Spleen (tissue), 11 donors: ENCODE measurements at regions not wholly inside any gene's neighbourhood (a gene's known extent, or its start where the extent isn't known, plus 50 kb on each side); places are given as distances from the start of the nearest gene placed in this dataset.

Experiments
- DNase-seq: peaks from one replicate; pipeline ENCODE4 v3.0.0-alpha.2; 2020
- H3K27ac ChIP-seq, 8 donors: fragments of 200-600 bp; sonication (generic) in 7 of 8; 1 replicate in 4 of 8; 2 replicates in 4 of 8; pipeline versions ENCODE4 v1.5.0 to v1.8.0; 2016 to 2021; ENCODE audit warnings: inconsistent platforms in 4 of 8, mild to moderate bottlenecking in 4 of 8, moderate library complexity in 1 of 8
- H3K27me3 ChIP-seq, 7 donors: fragments of 200-600 bp; sonication (generic) in 6 of 7; replicated peaks in 1 of 7; 1 replicate in 4 of 7; 2 replicates in 3 of 7; pipeline versions ENCODE4 v1.5.0 to v1.8.0; 2016 to 2021; ENCODE audit warnings: inconsistent platforms in 3 of 7, mild to moderate bottlenecking in 1 of 7
- H3K36me3 ChIP-seq, 6 donors: fragments of 200-600 bp; sonication (generic) in 5 of 6; 1 replicate in 4 of 6; 2 replicates in 2 of 6; pipeline versions ENCODE4 v1.5.0 to v1.8.0; 2016 to 2021; ENCODE audit warnings: inconsistent platforms in 2 of 6
- H3K4me1 ChIP-seq, 6 donors: fragments of 200-600 bp; sonication (generic) in 5 of 6; 1 replicate in 3 of 6; 2 replicates in 3 of 6; pipeline versions ENCODE4 v1.5.0 to v1.8.0; 2016 to 2021; ENCODE audit warnings: inconsistent platforms in 3 of 6
- H3K4me3 ChIP-seq, 8 donors: fragments of 200-600 bp; sonication (generic) in 7 of 8; 1 replicate in 4 of 8; 2 replicates in 4 of 8; pipeline versions ENCODE4 v1.5.0 to v1.8.0; 2016 to 2021; ENCODE audit warnings: inconsistent platforms in 4 of 8, mild to moderate bottlenecking in 4 of 8, moderate library complexity in 2 of 8
- H3K9me3 ChIP-seq, 8 donors: fragments of 200-600 bp; sonication (generic) in 7 of 8; 1 replicate in 4 of 8; 2 replicates in 4 of 8; pipeline versions ENCODE4 v1.5.0 to v1.8.0; 2016 to 2021; ENCODE audit warnings: inconsistent platforms in 4 of 8
- POLR2A ChIP-seq, 3 donors: fragments of 450-650 bp; IDR thresholded peaks; one replicate each; pipeline ENCODE4 v1.5.1; 2017; ENCODE audit warnings: antibody characterized with exemption in 3 of 3, mild to moderate bottlenecking in 1 of 3
- POLR2AphosphoS5 ChIP-seq, 3 donors: sonication (generic); formaldehyde crosslinking; IDR thresholded peaks; one replicate each; pipeline ENCODE4 v1.5.1; 2017; ENCODE audit warnings: antibody characterized with exemption in 3 of 3
- WGBS, 5 donors: extraction: QIAGEN DNeasy Blood & Tissue Kit in 3 of 5; methylation state at CpG; one replicate each; pipeline versions ENCODE4 v1.1.5 to v1.1.7; 2013 to 2018; 5-methylcytosine and 5-hydroxymethylcytosine counted together
- intact Hi-C: fragments of 100-400 bp; cut with DNase I; formaldehyde crosslinking; loops from one replicate; pipeline ENCODE4 v1.15.0; 2023; ENCODE audit warnings: low total_unique reads
- TF ChIP-seq, protein P1 (sequence below), 11 experiments: fragments of 200-600 bp in 7 of 11; fragments of 450-650 bp in 4 of 11; sonication (generic) in 4 of 11; IDR thresholded peaks in 8 of 11; conservative IDR thresholded peaks in 3 of 11; 1 replicate in 7 of 11; 2 replicates in 4 of 11; pipeline versions ENCODE4 v1.4.0 to v1.8.0; 2016 to 2021; ENCODE audit warnings: antibody characterized with exemption in 11 of 11, inconsistent platforms in 4 of 11, mild to moderate bottlenecking in 1 of 11
- donor health status: healthy with polysubstance abuse.
- donor health status: DM: no; HTN: no; CAD: no; lungs with moderate emphysema.
- donor health status: DM: no; HTN: no; CAD: no.
- donor health status: Bipolar disorder and iron deficiency.
- donor health status: healthy.
- donor health status: DM: no; HTN: no; CAD: no.
- donor health status: DM: yes; HTN: yes; CAD: no.

DNA sequence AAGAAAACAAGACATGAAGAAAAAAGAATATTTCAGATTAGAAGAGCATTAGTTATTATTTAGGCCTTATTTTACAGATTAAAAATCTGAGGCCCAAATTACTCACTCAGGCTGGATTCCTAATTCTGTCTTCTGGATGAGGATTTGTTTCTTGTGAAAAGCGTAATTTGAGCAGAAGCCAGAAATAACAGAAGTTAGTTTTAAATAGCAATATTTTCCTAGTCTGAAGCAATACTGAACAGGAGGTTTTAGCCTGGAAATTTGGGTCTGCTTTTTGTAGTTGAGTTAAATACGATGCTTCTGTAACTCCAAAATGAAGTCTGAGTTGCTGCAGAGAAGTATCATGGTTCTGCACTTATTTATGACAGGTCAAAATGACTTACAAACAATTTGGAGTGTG is 124.9 kb downstream of the RTL3 start:
- WGBS, 5 donors: 71 to 98% (median 88%) methylated on average over 2 of the region's 2 CpGs
- intact Hi-C loops: no loop called here
- no peaks in the 10 kb centered on the region for H3K27me3 ChIP-seq
- H3K36me3 ChIP-seq: no peaks in the 10 kb centered on the region
- DNase-seq: no peak
- H3K4me3 ChIP-seq: no peak overlapping the region
- H3K9me3 ChIP-seq: no peaks in the 10 kb centered on the region
- H3K4me1 ChIP-seq: no peaks in the 10 kb centered on the region
- TF ChIP-seq POLR2AphosphoS5 (IDR thresholded peaks at IDR 0.05) (no peak), POLR2A (IDR thresholded peaks at IDR 0.05) (no peak)
- TF ChIP-seq, protein P1, sequence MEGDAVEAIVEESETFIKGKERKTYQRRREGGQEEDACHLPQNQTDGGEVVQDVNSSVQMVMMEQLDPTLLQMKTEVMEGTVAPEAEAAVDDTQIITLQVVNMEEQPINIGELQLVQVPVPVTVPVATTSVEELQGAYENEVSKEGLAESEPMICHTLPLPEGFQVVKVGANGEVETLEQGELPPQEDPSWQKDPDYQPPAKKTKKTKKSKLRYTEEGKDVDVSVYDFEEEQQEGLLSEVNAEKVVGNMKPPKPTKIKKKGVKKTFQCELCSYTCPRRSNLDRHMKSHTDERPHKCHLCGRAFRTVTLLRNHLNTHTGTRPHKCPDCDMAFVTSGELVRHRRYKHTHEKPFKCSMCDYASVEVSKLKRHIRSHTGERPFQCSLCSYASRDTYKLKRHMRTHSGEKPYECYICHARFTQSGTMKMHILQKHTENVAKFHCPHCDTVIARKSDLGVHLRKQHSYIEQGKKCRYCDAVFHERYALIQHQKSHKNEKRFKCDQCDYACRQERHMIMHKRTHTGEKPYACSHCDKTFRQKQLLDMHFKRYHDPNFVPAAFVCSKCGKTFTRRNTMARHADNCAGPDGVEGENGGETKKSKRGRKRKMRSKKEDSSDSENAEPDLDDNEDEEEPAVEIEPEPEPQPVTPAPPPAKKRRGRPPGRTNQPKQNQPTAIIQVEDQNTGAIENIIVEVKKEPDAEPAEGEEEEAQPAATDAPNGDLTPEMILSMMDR (IDR thresholded peaks at IDR 0.05 in 8 of 11, conservative IDR thresholded peaks at IDR 0.05 in 3 of 11): no peak
- no peak overlapping the region for H3K27ac ChIP-seq

DNA sequence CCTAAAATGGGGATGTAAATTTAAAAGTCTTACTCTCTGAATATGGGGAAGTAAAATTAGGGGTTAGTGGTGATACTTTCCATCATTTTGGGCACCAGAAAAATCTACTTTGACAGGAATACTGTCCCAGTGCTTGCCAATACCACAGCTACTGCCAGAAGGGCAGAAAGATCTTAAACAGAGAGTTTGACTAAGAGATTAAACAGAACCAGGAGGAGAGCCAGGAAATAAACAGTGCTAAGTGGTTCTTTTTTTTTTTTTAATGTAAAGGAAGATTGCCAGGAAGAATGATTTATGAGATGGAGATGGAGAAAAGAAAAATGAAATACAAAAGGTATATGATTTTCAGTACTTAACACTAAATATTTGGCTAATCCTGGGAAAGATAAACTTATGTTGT is 126.8 kb downstream of the RTL3 start:
- H3K4me1 ChIP-seq: no peaks in the 10 kb centered on the region
- DNase-seq: no peak
- H3K27ac ChIP-seq: no peak overlapping the region
- no peaks in the 10 kb centered on the region for H3K36me3 ChIP-seq
- H3K9me3 ChIP-seq: no peaks in the 10 kb centered on the region
- no peak overlapping the region for H3K4me3 ChIP-seq
- intact Hi-C loops: no loop called here
- TF ChIP-seq, protein P1 (IDR thresholded peaks at IDR 0.05 in 8 of 11, conservative IDR thresholded peaks at IDR 0.05 in 3 of 11): no peak
- TF ChIP-seq POLR2AphosphoS5 (IDR thresholded peaks at IDR 0.05): no peak
- no peak for TF ChIP-seq POLR2A (IDR thresholded peaks at IDR 0.05)
- no peaks in the 10 kb centered on the region for H3K27me3 ChIP-seq

DNA sequence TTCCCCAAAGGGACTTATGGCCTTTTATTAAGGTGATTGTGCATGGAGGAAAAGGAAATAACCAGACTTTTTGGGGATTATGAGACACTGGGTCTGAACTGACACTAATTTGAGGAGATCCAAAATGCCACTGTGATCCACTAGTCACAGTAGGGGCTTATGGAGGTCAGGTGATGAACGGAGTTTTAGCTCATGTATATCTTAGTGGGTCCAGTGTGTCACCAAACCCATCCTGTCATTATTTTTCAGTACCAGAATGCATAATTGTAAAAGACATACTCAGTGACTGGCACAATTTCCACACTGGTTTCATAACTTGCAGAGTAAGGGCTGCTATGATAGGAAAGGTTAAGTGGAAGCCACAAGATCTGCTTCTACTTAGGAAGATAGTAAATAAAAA is 131.3 kb downstream of the RTL3 start:
- no peaks in the 10 kb centered on the region for H3K9me3 ChIP-seq
- intact Hi-C loops: no loop called here
- no peaks in the 10 kb centered on the region for H3K4me1 ChIP-seq
- 48 to 86% (median 75%) methylated on average over 1 of the region's 1 CpG for WGBS, 5 donors
- TF ChIP-seq, protein P1 (IDR thresholded peaks at IDR 0.05 in 8 of 11, conservative IDR thresholded peaks at IDR 0.05 in 3 of 11): no peak
- no peak for TF ChIP-seq POLR2AphosphoS5 (IDR thresholded peaks at IDR 0.05)
- TF ChIP-seq POLR2A (IDR thresholded peaks at IDR 0.05): no peak
- H3K4me3 ChIP-seq: no peak overlapping the region
- H3K27ac ChIP-seq: no peak overlapping the region
- DNase-seq: no peak
- H3K27me3 ChIP-seq: no peaks in the 10 kb centered on the region
- no peaks in the 10 kb centered on the region for H3K36me3 ChIP-seq

DNA sequence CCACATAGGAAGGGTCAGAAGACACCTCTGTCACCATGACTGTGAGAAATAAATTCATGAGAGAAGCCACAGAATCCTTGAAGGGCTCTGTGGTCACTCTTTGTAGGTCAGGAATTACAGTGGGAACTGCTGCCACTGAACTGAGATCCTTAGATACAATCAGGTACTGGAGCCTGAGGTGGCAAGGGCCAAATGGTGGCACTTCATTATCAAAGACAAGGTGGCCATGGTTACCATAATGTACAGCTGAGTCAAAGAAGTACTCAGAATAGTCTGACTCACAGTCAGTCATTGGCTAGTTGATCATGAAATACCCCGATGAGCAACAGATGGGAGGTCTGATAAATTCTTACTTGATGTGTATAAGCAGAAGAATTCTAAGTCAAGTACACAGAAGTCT is 131.9 kb downstream of the RTL3 start:
- H3K36me3 ChIP-seq: no peaks in the 10 kb centered on the region
- TF ChIP-seq POLR2AphosphoS5 (IDR thresholded peaks at IDR 0.05): no peak
- no peaks in the 10 kb centered on the region for H3K9me3 ChIP-seq
- H3K27ac ChIP-seq: no peak overlapping the region
- H3K27me3 ChIP-seq: no peaks in the 10 kb centered on the region
- H3K4me3 ChIP-seq: no peak overlapping the region
- no peak for DNase-seq
- H3K4me1 ChIP-seq: no peaks in the 10 kb centered on the region
- intact Hi-C loops: no loop called here
- 67 to 82% (median 78%) methylated on average over 1 of the region's 1 CpG for WGBS, 5 donors

DNA sequence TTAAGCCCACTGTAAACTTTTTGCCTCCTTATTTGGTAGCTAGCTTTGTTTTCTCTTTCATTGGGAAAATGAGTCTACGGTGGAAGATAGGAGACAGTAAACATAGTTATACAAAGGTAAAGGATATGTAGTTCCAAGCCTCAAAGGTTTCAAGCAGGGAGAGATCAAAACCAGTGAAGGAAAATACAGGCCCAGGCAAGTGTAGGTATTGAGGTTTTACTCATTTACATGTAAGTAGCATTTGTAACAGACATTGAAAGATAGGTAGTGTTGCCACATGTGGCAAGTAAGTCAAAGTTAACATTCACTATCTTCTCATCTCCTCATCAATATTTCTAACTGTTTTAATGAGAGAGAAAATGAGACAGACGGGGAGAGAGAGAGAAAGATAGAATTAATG is 136.5 kb downstream of the RTL3 start:
- H3K36me3 ChIP-seq: no peaks in the 10 kb centered on the region
- DNase-seq: no peak
- WGBS, 5 donors: 78 to 98% (median 86%) methylated on average over 2 of the region's 2 CpGs
- no peaks in the 10 kb centered on the region for H3K27me3 ChIP-seq
- TF ChIP-seq, protein P1 (IDR thresholded peaks at IDR 0.05 in 8 of 11, conservative IDR thresholded peaks at IDR 0.05 in 3 of 11): no peak
- no peak for TF ChIP-seq POLR2A (IDR thresholded peaks at IDR 0.05)
- no peak for TF ChIP-seq POLR2AphosphoS5 (IDR thresholded peaks at IDR 0.05)
- no peak overlapping the region for H3K4me3 ChIP-seq
- intact Hi-C loops: no loop called here
- no peak overlapping the region for H3K27ac ChIP-seq
- H3K9me3 ChIP-seq: no peaks in the 10 kb centered on the region
- no peaks in the 10 kb centered on the region for H3K4me1 ChIP-seq
